Endodermal cell (in vitro differentiated cells): ENCODE measurements at regions not wholly inside any gene's neighbourhood (a gene's known extent, or its start where the extent isn't known, plus 50 kb on each side); places are given as distances from the start of the nearest gene placed in this dataset.

ENCODE experiments used
- DNase-seq: peaks from one replicate; pipeline ENCODE4 v3.0.0-alpha.2; 2017
- H3K27ac ChIP-seq: 2 replicates; pipeline ENCODE4 v1.5.1; 2013; ENCODE audit warnings: mild to moderate bottlenecking, low read depth, low read length, moderate library complexity
- H3K27me3 ChIP-seq: 2 replicates; pipeline ENCODE4 v1.6.1; 2013; ENCODE audit warnings: mild to moderate bottlenecking, low read length, moderate library complexity; ENCODE audit not compliant: insufficient read depth, control insufficient read depth, poor library complexity, severe bottlenecking
- H3K36me3 ChIP-seq: 2 replicates; pipeline ENCODE4 v1.7.0; 2013; ENCODE audit warnings: mild to moderate bottlenecking, low read length, moderate library complexity; ENCODE audit not compliant: control insufficient read depth, insufficient read depth
- H3K4me1 ChIP-seq: one replicate; pipeline ENCODE4 v1.7.0; 2013; ENCODE audit warnings: low read length; ENCODE audit not compliant: control insufficient read depth, insufficient read depth
- H3K4me3 ChIP-seq: 2 replicates; pipeline ENCODE4 v1.5.1; 2013; ENCODE audit warnings: mild to moderate bottlenecking, low read length, moderate library complexity
- H3K9ac ChIP-seq: 2 replicates; pipeline ENCODE4 v1.6.1; 2013; ENCODE audit warnings: mild to moderate bottlenecking, low read length, moderate library complexity; ENCODE audit not compliant: poor library complexity, severe bottlenecking; ENCODE audit errors: extremely low read depth
- H3K9me3 ChIP-seq: 2 replicates; pipeline ENCODE4 v1.6.1; 2013; ENCODE audit warnings: mild to moderate bottlenecking, low read length, moderate library complexity; ENCODE audit not compliant: control insufficient read depth
- H3K27ac Mint-ChIP-seq: 2 replicates; pipeline ENCODE4 v1.8.0; 2020; ENCODE audit warnings: mixed read lengths
- H3K27me3 Mint-ChIP-seq: 2 replicates; pipeline ENCODE4 v1.8.0; 2021; ENCODE audit warnings: mild to moderate bottlenecking, mixed read lengths; ENCODE audit not compliant: insufficient read depth
- H3K36me3 Mint-ChIP-seq: 2 replicates; pipeline ENCODE4 v1.8.0; 2020; ENCODE audit warnings: low read depth, mixed read lengths
- H3K4me1 Mint-ChIP-seq: 2 replicates; pipeline ENCODE4 v1.8.0; 2020; ENCODE audit warnings: mixed read lengths
- H3K4me3 Mint-ChIP-seq: 2 replicates; pipeline ENCODE4 v1.8.0; 2020; ENCODE audit warnings: mild to moderate bottlenecking, moderate library complexity, mixed read lengths
- H3K9me3 Mint-ChIP-seq: 2 replicates; pipeline ENCODE4 v1.8.0; 2020; ENCODE audit warnings: mild to moderate bottlenecking, mixed read lengths
- WGBS, 2 experiments: methylation state at CpG; one replicate each; pipeline versions ENCODE4 v1.1.5 to v1.1.7; 2013; ENCODE audit warnings: missing lambda C conversion rate in 2 of 2, mixed read lengths in 1 of 2; ENCODE audit not compliant: insufficient coverage in 1 of 2, insufficient read length in 1 of 2; 5-methylcytosine and 5-hydroxymethylcytosine counted together
- TF ChIP-seq, protein P1 (sequence below): fragments of 200-600 bp; sonication (generic); conservative IDR thresholded peaks from 2 replicates; pipeline ENCODE4 v1.5.0; 2021; ENCODE audit warnings: antibody characterized with exemption, mild to moderate bottlenecking

GRCh38 chr21:32162727-32163320 is 116.0 kb downstream of the MIS18A start:
- WGBS, 2 experiments, result 93 to 94% methylated on average over 6 of the region's 6 CpGs
- no peaks in the 10 kb centered on the region for H3K36me3 Mint-ChIP-seq
- H3K4me1 Mint-ChIP-seq, result peaks cover 6% of the 10 kb centered on the region
- no peak overlapping the region for H3K27ac Mint-ChIP-seq
- TF ChIP-seq, protein P1, sequence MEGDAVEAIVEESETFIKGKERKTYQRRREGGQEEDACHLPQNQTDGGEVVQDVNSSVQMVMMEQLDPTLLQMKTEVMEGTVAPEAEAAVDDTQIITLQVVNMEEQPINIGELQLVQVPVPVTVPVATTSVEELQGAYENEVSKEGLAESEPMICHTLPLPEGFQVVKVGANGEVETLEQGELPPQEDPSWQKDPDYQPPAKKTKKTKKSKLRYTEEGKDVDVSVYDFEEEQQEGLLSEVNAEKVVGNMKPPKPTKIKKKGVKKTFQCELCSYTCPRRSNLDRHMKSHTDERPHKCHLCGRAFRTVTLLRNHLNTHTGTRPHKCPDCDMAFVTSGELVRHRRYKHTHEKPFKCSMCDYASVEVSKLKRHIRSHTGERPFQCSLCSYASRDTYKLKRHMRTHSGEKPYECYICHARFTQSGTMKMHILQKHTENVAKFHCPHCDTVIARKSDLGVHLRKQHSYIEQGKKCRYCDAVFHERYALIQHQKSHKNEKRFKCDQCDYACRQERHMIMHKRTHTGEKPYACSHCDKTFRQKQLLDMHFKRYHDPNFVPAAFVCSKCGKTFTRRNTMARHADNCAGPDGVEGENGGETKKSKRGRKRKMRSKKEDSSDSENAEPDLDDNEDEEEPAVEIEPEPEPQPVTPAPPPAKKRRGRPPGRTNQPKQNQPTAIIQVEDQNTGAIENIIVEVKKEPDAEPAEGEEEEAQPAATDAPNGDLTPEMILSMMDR, result no peak
- Histone ChIP-seq H3K27ac (no peak overlapping the region), H3K4me3 (no peak overlapping the region), H3K4me1 (peaks cover 5% of the 10 kb centered on the region), H3K9me3 (no peaks in the 10 kb centered on the region), H3K36me3 (no peaks in the 10 kb centered on the region), H3K27me3 (no peaks in the 10 kb centered on the region), H3K9ac (no peak overlapping the region)
- DNase-seq, result no peak
- H3K4me3 Mint-ChIP-seq, result no peak overlapping the region
- H3K9me3 Mint-ChIP-seq, result peaks cover 8% of the 10 kb centered on the region
- no peaks in the 10 kb centered on the region for H3K27me3 Mint-ChIP-seq

DNA sequence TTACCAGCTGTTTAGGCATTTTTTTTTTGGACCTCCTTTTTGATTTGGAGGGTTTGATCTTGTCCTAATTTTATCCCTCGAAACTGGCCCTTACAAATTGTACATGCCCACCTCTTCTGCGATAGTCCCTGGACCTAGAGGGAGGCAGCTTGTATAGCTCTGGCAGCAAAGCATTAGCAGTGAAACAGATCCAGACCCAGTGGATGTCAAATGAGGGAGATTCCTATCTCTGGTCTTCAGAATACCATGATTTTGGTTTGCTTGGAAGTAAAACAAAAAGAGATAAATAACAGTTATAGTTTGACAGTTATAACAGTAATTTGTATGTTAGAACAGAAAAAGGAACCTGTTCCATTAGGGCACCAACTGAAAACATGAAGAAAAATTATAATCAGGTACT is 123.6 kb downstream of the MIS18A start:
- peaks cover 36% of the 10 kb centered on the region for H3K4me1 Mint-ChIP-seq
- 88% methylated on average over 2 of the region's 2 CpGs; no CpG with 5 or more reads in 1 of the 2 experiments for WGBS, 2 experiments
- H3K9ac ChIP-seq, result no peak overlapping the region
- peaks cover 13% of the 10 kb centered on the region for H3K4me1 ChIP-seq
- no peaks in the 10 kb centered on the region for H3K9me3 Mint-ChIP-seq
- no peak overlapping the region for H3K27ac Mint-ChIP-seq
- no peak for DNase-seq
- H3K9me3 ChIP-seq, result no peaks in the 10 kb centered on the region
- no peaks in the 10 kb centered on the region for H3K36me3 Mint-ChIP-seq
- no peaks in the 10 kb centered on the region for H3K36me3 ChIP-seq
- H3K27me3 Mint-ChIP-seq, result no peaks in the 10 kb centered on the region
- TF ChIP-seq, protein P1, result no peak
- no peak overlapping the region for H3K4me3 Mint-ChIP-seq
- no peak overlapping the region for H3K27ac ChIP-seq
- H3K27me3 ChIP-seq, result no peaks in the 10 kb centered on the region
- H3K4me3 ChIP-seq, result no peak overlapping the region

GRCh38 chr21:32147041-32147440 is 131.8 kb downstream of the MIS18A start:
- H3K27me3 Mint-ChIP-seq, result no peaks in the 10 kb centered on the region
- no peaks in the 10 kb centered on the region for H3K36me3 ChIP-seq
- peak; percentile 9 for DNase-seq
- WGBS, 2 experiments, result 40 to 71% methylated on average over 1 to 2 of the region's 2 CpGs
- H3K4me1 Mint-ChIP-seq, result peaks cover 24% of the 10 kb centered on the region
- peaks cover 2% of the 10 kb centered on the region for H3K36me3 Mint-ChIP-seq
- no peak overlapping the region for H3K27ac ChIP-seq
- no peak overlapping the region for H3K27ac Mint-ChIP-seq
- no peak overlapping the region for H3K4me3 ChIP-seq
- no peak overlapping the region for H3K4me3 Mint-ChIP-seq
- peaks cover 7% of the 10 kb centered on the region for H3K9me3 ChIP-seq
- H3K9ac ChIP-seq, result no peak overlapping the region
- no peaks in the 10 kb centered on the region for H3K27me3 ChIP-seq
- peaks cover 12% of the 10 kb centered on the region for H3K9me3 Mint-ChIP-seq
- TF ChIP-seq, protein P1, result no peak
- H3K4me1 ChIP-seq, result peaks cover 12% of the 10 kb centered on the region
